ENCODE measurements at regions not wholly inside any gene's neighbourhood (a gene's known extent, or its start where the extent isn't known, plus 50 kb on each side); places are given as distances from the start of the nearest gene placed in this dataset.
A peak's percentile ranks its signal among the peaks of the same experiment; 100 is the strongest.

DNA sequence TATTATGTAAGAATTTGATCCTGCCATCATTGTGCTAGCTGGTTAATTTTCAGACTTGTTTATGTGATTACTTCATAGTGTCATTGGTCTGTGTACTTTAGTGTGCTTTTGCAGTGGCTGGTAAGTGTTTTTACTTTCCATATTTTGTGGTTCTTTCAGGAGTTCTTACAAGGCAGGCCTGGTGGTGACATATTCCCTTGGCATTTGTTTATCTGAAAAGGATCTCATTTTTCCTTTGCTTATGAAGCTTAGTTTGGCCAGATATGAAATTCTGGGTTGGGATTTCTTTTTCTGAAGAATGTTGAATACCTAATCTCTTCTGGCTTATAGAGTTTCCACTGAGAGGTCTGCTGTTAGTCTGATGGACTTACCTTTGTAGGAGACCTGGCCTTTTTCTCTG, 72.8 kb upstream of the MC4R start:
- no peak for DNase-seq (ENCODE audit: low read depth)

- no peak for DNase-seq (ENCODE audit: low read depth)
These were observed 74.2 kb upstream of the MC4R start for GRCh38 chr18:60446821-60447220.

DNA sequence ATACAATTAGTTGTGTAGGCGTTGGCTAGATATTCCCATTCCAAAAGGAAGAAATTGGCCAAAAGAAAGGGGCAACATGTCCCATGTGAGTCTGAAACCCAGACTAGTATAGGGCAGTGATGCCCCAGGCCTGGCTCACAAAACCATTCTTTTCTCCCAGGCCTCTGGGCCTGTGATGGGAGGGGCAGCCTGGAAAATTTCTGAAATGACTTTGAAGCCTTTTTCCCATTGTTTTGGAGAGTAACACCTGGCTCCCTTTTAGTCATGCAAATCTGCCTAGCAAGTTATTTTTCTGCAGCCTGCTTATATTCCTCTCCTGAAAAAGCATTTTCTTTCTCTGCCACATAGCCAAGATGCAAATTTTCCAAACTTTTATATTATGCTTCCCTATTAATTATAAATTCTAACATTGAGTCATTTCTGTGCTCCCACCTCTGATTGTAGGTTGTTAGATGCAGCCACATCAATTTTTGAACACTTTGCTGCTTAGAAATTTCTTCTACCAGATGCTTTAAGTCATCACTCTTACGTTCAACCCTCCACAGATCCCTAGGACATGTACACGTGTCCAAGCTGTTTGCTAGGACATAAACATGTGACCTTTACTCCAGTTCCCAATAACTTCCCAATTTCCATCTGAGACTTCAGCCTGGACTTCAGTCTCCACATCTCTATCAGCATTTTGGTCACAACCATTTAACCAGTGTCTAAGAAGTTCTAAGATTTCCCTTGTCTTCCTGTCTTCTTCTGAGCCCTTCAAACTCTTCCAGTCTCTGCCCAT, 76.1 kb upstream of the MC4R start:
- no peak for DNase-seq (ENCODE audit: low read depth)

- DNase-seq (ENCODE audit: low read depth): no peak
These were observed 79.8 kb upstream of the MC4R start for GRCh38 chr18:60452421-60452820.

GRCh38 chr18:60466677-60467076, 94.1 kb upstream of the MC4R start:
- DNase-seq (ENCODE audit: low read depth): no peak

DNA sequence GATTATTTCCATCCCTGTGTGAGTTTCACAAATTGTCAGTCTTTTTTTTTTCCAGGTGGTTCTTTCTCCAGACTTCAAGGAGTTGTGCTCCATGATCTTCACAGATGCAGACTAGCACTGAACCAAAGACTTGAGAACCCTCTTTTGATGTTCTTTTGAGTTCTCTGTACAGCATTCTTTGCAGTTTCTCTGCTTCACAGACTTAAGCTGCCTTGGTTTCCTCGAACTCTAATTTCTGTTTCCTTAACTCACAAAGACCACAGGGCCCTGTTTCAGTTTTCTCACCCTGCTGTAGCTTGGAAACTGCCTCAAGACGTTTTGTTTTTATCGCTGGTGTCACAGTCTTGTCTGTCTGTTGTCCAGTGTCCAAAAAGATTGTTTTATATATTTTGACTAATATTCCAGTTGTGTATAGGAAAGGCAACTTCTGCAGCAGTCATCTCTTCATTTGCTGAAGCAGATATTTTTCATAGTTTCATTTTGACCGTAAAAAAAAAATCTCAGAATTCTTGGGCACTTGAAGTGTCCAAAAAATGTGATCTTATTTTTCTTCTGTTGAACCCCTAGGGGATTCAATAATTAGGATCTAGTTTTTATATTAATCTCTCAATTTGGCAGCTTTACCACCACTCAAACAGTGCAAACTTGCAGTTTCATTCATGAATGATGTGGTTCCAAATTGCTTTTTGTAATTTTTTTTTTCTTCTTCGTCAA, 97.0 kb upstream of the MC4R start:
- no peak for DNase-seq (ENCODE audit: low read depth)

DNA sequence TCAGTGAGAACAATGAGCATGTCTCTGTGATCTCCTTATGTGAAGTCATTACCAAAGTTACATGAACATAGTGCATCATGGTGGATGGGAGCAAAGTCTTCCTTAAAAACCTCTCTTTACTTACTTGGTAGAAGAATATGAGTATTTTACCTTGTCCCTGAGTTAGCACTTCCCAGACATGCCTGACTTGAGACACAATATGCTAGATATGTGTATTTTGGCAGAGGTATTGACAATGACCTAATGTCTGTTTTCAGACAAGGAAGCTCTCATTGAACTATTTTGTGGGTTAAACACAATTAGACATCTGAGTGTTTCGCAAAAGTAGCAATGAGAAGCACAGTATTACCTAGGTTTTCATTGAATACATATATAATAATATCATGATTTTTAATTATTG, 99.1 kb upstream of the MC4R start:
- DNase-seq (ENCODE audit: low read depth): no peak

DNA sequence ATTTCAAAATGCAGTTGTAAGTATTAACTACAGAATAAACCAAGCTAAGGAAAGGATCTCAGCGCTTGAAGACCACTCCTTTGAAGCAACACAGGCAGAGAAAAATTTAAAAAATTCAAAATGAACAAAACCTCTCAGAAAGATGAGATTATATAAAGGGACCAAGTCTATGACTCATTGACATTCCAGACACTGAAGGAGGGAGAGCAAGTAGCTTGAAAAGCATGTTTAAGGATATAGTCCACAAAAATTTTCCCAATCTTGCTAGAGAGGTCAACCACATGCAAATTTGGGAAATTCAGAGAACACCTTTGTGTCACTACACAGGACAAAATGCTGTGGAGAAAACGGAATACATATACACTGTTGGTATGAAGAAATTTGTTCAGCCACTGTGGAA, 112.6 kb upstream of the MC4R start:
- DNase-seq (ENCODE audit: low read depth): no peak

GRCh38 chr18:60493066-60493465, 120.5 kb upstream of the MC4R start:
- DNase-seq (ENCODE audit: low read depth): no peak

DNA sequence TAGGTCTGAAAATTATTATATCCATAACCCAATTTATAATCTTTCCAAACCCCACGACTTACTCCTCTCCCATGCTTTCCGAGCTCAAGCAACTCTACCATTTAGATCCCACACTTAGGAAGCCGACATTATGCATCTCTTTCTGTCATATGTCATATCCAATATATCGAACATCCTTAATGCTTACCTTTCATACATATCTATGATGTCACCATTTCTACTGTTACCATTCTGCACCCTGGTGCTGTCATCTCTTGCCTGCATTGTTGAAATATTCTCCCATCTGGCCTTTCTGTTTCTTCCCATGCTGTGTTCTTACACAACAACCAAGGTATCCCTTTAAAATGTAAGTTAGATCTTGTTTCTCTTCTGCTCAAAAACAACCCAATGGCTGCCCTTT, 127.1 kb upstream of the MC4R start:
- no peak for DNase-seq (ENCODE audit: low read depth)

DNA sequence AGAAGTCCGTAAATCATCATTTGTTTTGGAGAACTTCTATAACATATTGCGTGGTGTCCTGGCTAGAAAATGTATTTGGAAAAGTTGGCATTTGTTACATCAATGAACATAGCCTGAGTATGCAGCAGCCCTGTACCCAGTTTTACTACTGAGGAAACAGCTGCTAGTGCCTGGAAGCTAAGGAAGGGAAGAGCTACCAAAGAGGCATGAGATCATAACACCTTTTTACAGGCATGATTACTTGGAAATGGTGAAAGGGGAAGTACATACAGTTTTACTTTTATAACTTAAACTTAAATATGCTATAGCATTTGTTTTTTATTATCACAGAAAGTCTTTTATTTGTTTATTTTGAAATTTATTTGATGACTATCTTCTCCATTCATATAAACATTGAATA, 128.4 kb upstream of the MC4R start:
- no peak for DNase-seq (ENCODE audit: low read depth)

- no peak for DNase-seq (ENCODE audit: low read depth)
These were observed 130.0 kb upstream of the MC4R start for GRCh38 chr18:60502591-60502990.

- DNase-seq (ENCODE audit: low read depth): no peak
These were observed 130.6 kb upstream of the MC4R start for GRCh38 chr18:60503199-60503598.

DNA sequence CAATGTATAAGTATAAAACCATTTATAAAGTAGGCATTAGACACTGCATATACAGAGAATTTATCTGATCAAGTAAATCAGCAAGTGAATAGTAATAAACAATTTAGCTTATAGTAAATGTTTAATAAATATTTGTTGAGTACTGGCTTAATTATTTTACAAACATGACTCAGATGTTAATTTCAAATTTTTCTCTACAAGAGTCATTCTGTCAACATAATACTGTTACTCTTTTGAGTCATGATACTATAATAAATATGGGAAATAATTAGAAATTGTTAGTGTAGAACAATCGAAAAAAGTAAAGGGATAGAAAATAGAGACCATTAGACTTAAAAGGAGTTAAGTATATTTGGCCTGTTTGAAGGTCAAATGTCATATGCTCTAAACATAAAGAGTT, 133.6 kb upstream of the MC4R start:
- DNase-seq (ENCODE audit: low read depth): no peak

DNA sequence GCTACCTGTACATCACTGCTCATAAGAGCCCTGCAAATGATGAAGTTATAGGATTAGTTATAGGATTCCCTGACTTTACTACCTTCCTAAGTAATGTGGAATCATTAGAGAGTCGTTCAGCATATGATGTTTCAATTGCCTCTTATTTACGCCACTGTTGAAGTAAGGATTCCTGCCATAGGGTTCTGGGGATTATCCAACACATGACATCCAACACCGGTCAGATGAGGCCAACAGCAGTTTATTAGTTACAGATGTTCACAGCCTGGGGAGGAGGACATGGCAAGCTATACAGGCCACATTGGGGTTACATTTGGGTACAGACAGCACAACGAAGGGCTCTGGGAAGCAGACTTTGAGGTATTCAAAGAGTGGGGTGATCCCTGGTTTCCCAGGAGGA, 134.1 kb upstream of the MC4R start:
- no peak for DNase-seq (ENCODE audit: low read depth)

GRCh38 chr18:60508108-60508507, 135.5 kb upstream of the MC4R start:
- DNase-seq (ENCODE audit: low read depth): no peak

DNA sequence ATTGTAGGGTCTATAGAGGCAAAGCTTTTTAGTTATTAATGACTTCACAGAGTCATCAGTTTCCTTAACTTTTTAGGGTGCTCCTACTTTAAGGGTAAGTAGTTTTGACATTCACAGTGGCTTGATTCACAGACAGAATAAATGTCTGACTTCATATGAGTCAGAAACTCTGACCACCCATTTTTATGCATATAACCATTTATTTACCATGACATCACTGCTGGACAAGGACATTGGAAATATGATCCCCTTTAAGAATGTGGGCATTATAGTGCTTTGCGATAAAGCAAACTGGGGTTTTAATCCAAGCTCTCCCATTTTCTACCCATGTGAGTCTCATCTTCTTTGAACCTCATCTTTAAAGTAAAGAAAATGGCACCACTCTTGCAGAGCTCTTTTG, 162.0 kb upstream of the MC4R start:
- peak; percentile 24 for DNase-seq (ENCODE audit: low read depth)

DNA sequence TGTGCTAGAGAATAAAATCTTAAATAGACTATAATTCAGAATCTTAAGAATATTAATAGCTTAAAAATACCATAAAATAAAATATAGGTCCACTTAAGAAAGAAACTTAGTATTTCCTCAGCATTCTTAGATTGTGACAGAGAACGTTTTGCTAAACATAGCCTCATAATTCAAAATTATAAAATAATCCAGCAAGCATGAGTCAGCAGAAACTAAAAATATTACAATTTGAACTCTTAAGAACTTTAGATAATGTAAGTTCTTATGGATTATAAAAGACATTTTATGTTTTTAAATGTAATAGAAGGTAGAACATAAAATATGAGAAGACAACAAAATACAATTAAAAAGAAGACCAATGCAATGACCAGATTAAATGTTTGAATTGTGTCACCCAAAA, 164.5 kb upstream of the MC4R start:
- no peak for DNase-seq (ENCODE audit: low read depth)

DNA sequence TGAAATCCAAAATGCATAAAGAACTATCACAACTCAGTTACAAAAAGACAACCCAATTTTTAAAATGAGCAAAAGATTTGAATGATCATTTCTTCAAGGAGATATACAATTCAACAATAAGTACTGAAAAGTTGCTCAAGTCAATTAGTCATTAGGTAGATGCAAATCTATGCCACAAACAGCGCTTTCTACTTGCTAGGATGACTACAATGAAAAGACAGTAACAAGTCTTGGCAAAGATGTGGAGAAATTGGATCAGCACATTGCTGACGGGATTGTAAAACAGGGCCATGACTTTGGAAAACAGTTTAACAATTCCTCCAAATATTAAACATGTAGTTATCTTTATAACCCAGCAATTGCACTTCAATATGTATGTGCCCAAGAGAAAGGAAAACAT, 166.3 kb upstream of the MC4R start:
- DNase-seq (ENCODE audit: low read depth): no peak

GRCh38 chr18:60541661-60542060, 169.1 kb upstream of the MC4R start:
- no peak for DNase-seq (ENCODE audit: low read depth)

DNA sequence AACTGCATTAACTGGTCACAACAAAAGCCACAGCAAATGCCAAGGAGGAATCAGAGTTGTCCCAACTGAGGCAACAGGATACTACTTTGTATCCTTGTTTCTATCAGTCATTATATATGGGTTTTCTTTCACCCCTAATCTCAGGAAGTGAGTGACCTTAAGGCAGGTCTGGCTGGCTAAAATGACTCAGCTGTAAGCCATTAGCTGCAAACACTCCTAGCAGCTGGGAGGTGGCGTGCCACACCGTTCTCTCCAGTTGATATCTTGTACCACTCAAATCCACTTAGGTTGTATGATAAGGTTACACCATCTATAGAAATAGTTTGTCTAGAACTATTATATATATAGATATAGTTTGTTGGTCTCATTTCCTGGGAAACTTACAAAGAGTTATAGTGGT, 171.1 kb upstream of the MC4R start:
- DNase-seq (ENCODE audit: low read depth): no peak

GRCh38 chr18:60549338-60549960, 176.9 kb upstream of the MC4R start:
- peak; percentile 29 for DNase-seq (ENCODE audit: low read depth)

- DNase-seq (ENCODE audit: low read depth): no peak
These were observed 180.4 kb upstream of the MC4R start for GRCh38 chr18:60552948-60553347.
